HG02759 (cell line): ENCODE measurements at regions not wholly inside any gene's neighbourhood (a gene's known extent, or its start where the extent isn't known, plus 50 kb on each side); places are given as distances from the start of the nearest gene placed in this dataset.
A peak's percentile ranks its signal among the peaks of the same experiment; 100 is the strongest.
"Not testable (repeated sequence)": the region's sequence is repeated elsewhere in the genome, so short reads cannot be mapped to it uniquely, and the experiment has no call there.

Source experiments
- ATAC-seq: cut with Tn5 transposase; IDR thresholded peaks from one replicate; pipeline ENCODE4 v1.9.1; 2021; ENCODE audit warnings: mild to moderate bottlenecking, moderate library complexity; ENCODE audit not compliant: unreplicated experiment

- no peak for ATAC-seq
These were observed 138.7 kb downstream of the YTHDC2 start for GRCh38 chr5:113652161-113652560.

GRCh38 chr5:113654828-113655227 lies 141.3 kb downstream of the YTHDC2 start:
- ATAC-seq, result no peak

GRCh38 chr5:113660206-113660605 lies 146.7 kb downstream of the YTHDC2 start:
- no peak for ATAC-seq

- no peak for ATAC-seq
These were observed 147.3 kb downstream of the YTHDC2 start for GRCh38 chr5:113660706-113661250.

GRCh38 chr5:113663879-113664541 lies 150.5 kb downstream of the YTHDC2 start:
- peak; percentile 72 for ATAC-seq

GRCh38 chr5:113673041-113673440 lies 159.5 kb downstream of the YTHDC2 start:
- no peak for ATAC-seq

- ATAC-seq, result no peak
These were observed 161.7 kb downstream of the YTHDC2 start for GRCh38 chr5:113675166-113675565.

GRCh38 chr5:113678202-113678601 lies 164.7 kb downstream of the YTHDC2 start:
- ATAC-seq, result no peak

GRCh38 chr5:113678924-113679575 lies 165.6 kb downstream of the YTHDC2 start:
- ATAC-seq, result peak; percentile 74

GRCh38 chr5:113680534-113680933 lies 167.0 kb downstream of the YTHDC2 start:
- no peak for ATAC-seq

GRCh38 chr5:113682497-113683136 lies 169.1 kb downstream of the YTHDC2 start:
- ATAC-seq, result no peak

GRCh38 chr5:113683211-113683610 lies 169.7 kb downstream of the YTHDC2 start:
- no peak for ATAC-seq

- ATAC-seq, result no peak
These were observed 173.1 kb downstream of the YTHDC2 start for GRCh38 chr5:113686599-113686998.

GRCh38 chr5:113689647-113690046 lies 176.2 kb downstream of the YTHDC2 start:
- ATAC-seq, result no peak

- no peak for ATAC-seq
These were observed 179.0 kb downstream of the YTHDC2 start for GRCh38 chr5:113692466-113692865.

GRCh38 chr5:113692891-113693457 lies 179.5 kb downstream of the YTHDC2 start:
- ATAC-seq, result no peak

- no peak for ATAC-seq
These were observed 180.2 kb downstream of the YTHDC2 start for GRCh38 chr5:113693701-113694100.

GRCh38 chr5:113694576-113694975 lies 181.1 kb downstream of the YTHDC2 start:
- no peak for ATAC-seq

- no peak for ATAC-seq
These were observed 189.8 kb downstream of the YTHDC2 start for GRCh38 chr5:113703266-113703665.

- no peak for ATAC-seq
These were observed 192.2 kb downstream of the YTHDC2 start for GRCh38 chr5:113705657-113706056.

- no peak for ATAC-seq
These were observed 199.6 kb downstream of the YTHDC2 start for GRCh38 chr5:113713051-113713450.

GRCh38 chr5:113715921-113716320 lies 202.4 kb downstream of the YTHDC2 start:
- not testable (repeated sequence) for ATAC-seq
